ENCODE measurements at regions not wholly inside any gene's neighbourhood (a gene's known extent, or its start where the extent isn't known, plus 50 kb on each side); places are given as distances from the start of the nearest gene placed in this dataset.
"Not testable (repeated sequence)": the region's sequence is repeated elsewhere in the genome, so short reads cannot be mapped to it uniquely, and the experiment has no call there.

GRCh38 chr17:13835151-13835550 is 233.4 kb upstream of the HS3ST3A1 start:
- TF ChIP-seq PAX5 (IDR thresholded peaks at IDR 0.05; ENCODE audit: insufficient read depth, low read length, severe bottlenecking) (no peak), POU2F2 (IDR thresholded peaks at IDR 0.05; ENCODE audit: low read depth, low read length) (no peak), POLR2AphosphoS5 (IDR thresholded peaks at IDR 0.05; ENCODE audit: low read depth, low read length) (no peak), SPI1 (IDR thresholded peaks at IDR 0.05; ENCODE audit: low read depth, low read length) (no peak), POLR2A (IDR thresholded peaks at IDR 0.05; ENCODE audit: low read depth, low read length) (no peak), TAF1 (IDR thresholded peaks at IDR 0.05; ENCODE audit: low read depth, low read length) (no peak)
- FAIRE-seq, result no peak
- DNase-seq (ENCODE audit: insufficient read length, low spot score), result no peak

GRCh38 chr17:13837417-13837816 is 231.9 kb upstream of the COX10 start:
- DNase-seq (ENCODE audit: insufficient read length, low spot score) (no peak), FAIRE-seq (no peak)
- TF ChIP-seq PAX5 (IDR thresholded peaks at IDR 0.05; ENCODE audit: insufficient read depth, low read length, severe bottlenecking) (no peak), TAF1 (IDR thresholded peaks at IDR 0.05; ENCODE audit: low read depth, low read length) (no peak)

- FAIRE-seq (no peak), DNase-seq (ENCODE audit: insufficient read length, low spot score) (no peak)
- TF ChIP-seq POU2F2 (IDR thresholded peaks at IDR 0.05; ENCODE audit: low read depth, low read length) (no peak), POLR2A (IDR thresholded peaks at IDR 0.05; ENCODE audit: low read depth, low read length) (no peak), PAX5 (IDR thresholded peaks at IDR 0.05; ENCODE audit: insufficient read depth, low read length, severe bottlenecking) (no peak), TAF1 (IDR thresholded peaks at IDR 0.05; ENCODE audit: low read depth, low read length) (no peak), POLR2AphosphoS5 (IDR thresholded peaks at IDR 0.05; ENCODE audit: low read depth, low read length) (no peak), SPI1 (IDR thresholded peaks at IDR 0.05; ENCODE audit: low read depth, low read length) (no peak)
Measured at GRCh38 chr17:13840254-13840653, 229.1 kb upstream of the COX10 start.

GRCh38 chr17:13843862-13844635 is 225.3 kb upstream of the COX10 start:
- DNase-seq (ENCODE audit: insufficient read length, low spot score) (no peak), FAIRE-seq (no peak)
- TF ChIP-seq POU2F2 (IDR thresholded peaks at IDR 0.05; ENCODE audit: low read depth, low read length) (no peak), TAF1 (IDR thresholded peaks at IDR 0.05; ENCODE audit: low read depth, low read length) (no peak), POLR2A (IDR thresholded peaks at IDR 0.05; ENCODE audit: low read depth, low read length) (no peak), POLR2AphosphoS5 (IDR thresholded peaks at IDR 0.05; ENCODE audit: low read depth, low read length) (no peak), SPI1 (IDR thresholded peaks at IDR 0.05; ENCODE audit: low read depth, low read length) (no peak), PAX5 (IDR thresholded peaks at IDR 0.05; ENCODE audit: insufficient read depth, low read length, severe bottlenecking) (no peak)

- no peak for DNase-seq (ENCODE audit: insufficient read length, low spot score)
- no peak for FAIRE-seq
- TF ChIP-seq POLR2A (IDR thresholded peaks at IDR 0.05; ENCODE audit: low read depth, low read length), result no peak
Measured at GRCh38 chr17:13851889-13852288, 217.4 kb upstream of the COX10 start.

- FAIRE-seq, result not testable (repeated sequence)
Measured at GRCh38 chr17:13855730-13856129, 213.6 kb upstream of the COX10 start.

GRCh38 chr17:13862346-13862745 is 207.0 kb upstream of the COX10 start:
- DNase-seq (ENCODE audit: insufficient read length, low spot score) (no peak), FAIRE-seq (no peak)
- TF ChIP-seq PAX5 (IDR thresholded peaks at IDR 0.05; ENCODE audit: insufficient read depth, low read length, severe bottlenecking) (no peak), SPI1 (IDR thresholded peaks at IDR 0.05; ENCODE audit: low read depth, low read length) (peak; percentile 68)

More at GRCh38 chr17:13855730-13856129, 213.6 kb upstream of the COX10 start:
- DNase-seq (ENCODE audit: insufficient read length, low spot score), result not testable (repeated sequence)

GRCh38 chr17:13863436-13863835 is 205.9 kb upstream of the COX10 start:
- FAIRE-seq (no peak), DNase-seq (ENCODE audit: insufficient read length, low spot score) (no peak)
- no peak for TF ChIP-seq POLR2A (IDR thresholded peaks at IDR 0.05; ENCODE audit: low read depth, low read length)
- no peak for TF ChIP-seq TAF1 (IDR thresholded peaks at IDR 0.05; ENCODE audit: low read depth, low read length)
- no peak for TF ChIP-seq POU2F2 (IDR thresholded peaks at IDR 0.05; ENCODE audit: low read depth, low read length)
- TF ChIP-seq POLR2AphosphoS5 (IDR thresholded peaks at IDR 0.05; ENCODE audit: low read depth, low read length), result no peak
- TF ChIP-seq PAX5 (IDR thresholded peaks at IDR 0.05; ENCODE audit: insufficient read depth, low read length, severe bottlenecking), result no peak
- no peak for TF ChIP-seq SPI1 (IDR thresholded peaks at IDR 0.05; ENCODE audit: low read depth, low read length)

GRCh38 chr17:13864521-13864920 is 204.8 kb upstream of the COX10 start:
- FAIRE-seq (no peak), DNase-seq (ENCODE audit: insufficient read length, low spot score) (no peak)
- TF ChIP-seq POU2F2 (IDR thresholded peaks at IDR 0.05; ENCODE audit: low read depth, low read length), result no peak
- no peak for TF ChIP-seq PAX5 (IDR thresholded peaks at IDR 0.05; ENCODE audit: insufficient read depth, low read length, severe bottlenecking)
- no peak for TF ChIP-seq TAF1 (IDR thresholded peaks at IDR 0.05; ENCODE audit: low read depth, low read length)
- no peak for TF ChIP-seq SPI1 (IDR thresholded peaks at IDR 0.05; ENCODE audit: low read depth, low read length)
- TF ChIP-seq POLR2AphosphoS5 (IDR thresholded peaks at IDR 0.05; ENCODE audit: low read depth, low read length), result no peak
- TF ChIP-seq POLR2A (IDR thresholded peaks at IDR 0.05; ENCODE audit: low read depth, low read length), result no peak

GRCh38 chr17:13865650-13866049 is 203.7 kb upstream of the COX10 start:
- FAIRE-seq (no peak), DNase-seq (ENCODE audit: insufficient read length, low spot score) (no peak)
- TF ChIP-seq POLR2AphosphoS5 (IDR thresholded peaks at IDR 0.05; ENCODE audit: low read depth, low read length) (no peak), TAF1 (IDR thresholded peaks at IDR 0.05; ENCODE audit: low read depth, low read length) (no peak), POLR2A (IDR thresholded peaks at IDR 0.05; ENCODE audit: low read depth, low read length) (no peak), PAX5 (IDR thresholded peaks at IDR 0.05; ENCODE audit: insufficient read depth, low read length, severe bottlenecking) (no peak), POU2F2 (IDR thresholded peaks at IDR 0.05; ENCODE audit: low read depth, low read length) (no peak), SPI1 (IDR thresholded peaks at IDR 0.05; ENCODE audit: low read depth, low read length) (no peak)
